ENCODE measurements at regions not wholly inside any gene's neighbourhood (a gene's known extent, or its start where the extent isn't known, plus 50 kb on each side); places are given as distances from the start of the nearest gene placed in this dataset.

GRCh38 chrX:20519826-20520225, 253.1 kb upstream of the RPS6KA3 start:
- ChIA-PET CTCF (interaction anchor here (0.9 to 9.2 kb wide), 2 partner anchors 8 to 11 kb away, joined by 3 to 69 read pairs; no protein-coding TSS in a partner anchor), POLR2A (no interaction called here)
- H2AFZ ChIP-seq (ENCODE audit: low read depth), result no peak overlapping the region
- 46% methylated on average over 5 of the region's 5 CpGs for WGBS (ENCODE audit: low lambda C conversion rate)
- no peak overlapping the region for H3K9ac ChIP-seq
- 0 out of 2 replicates have a peak, but pooled peaks cover 3% of the 10 kb centered on the region for H3K9me2 ChIP-seq
- H3K36me3 ChIP-seq (replicated peaks in 1 of 2; ENCODE audit: control insufficient read depth in 1 of 2, insufficient read depth in 2 of 2, low read length in 1 of 2), result no peaks in the 10 kb centered on the region
- DNase-seq, result no peak
- no peak overlapping the region for H3K4me2 ChIP-seq
- no peak overlapping the region for H3K27ac ChIP-seq (ENCODE audit: low read depth in 2 of 2, low read length in 1 of 2)
- H3K4me1 ChIP-seq (ENCODE audit: control insufficient read depth in 1 of 2, insufficient read depth in 2 of 2, low read depth in 1 of 2, low read length in 1 of 2), result peaks cover 0 to 14% of the 10 kb centered on the region in 2 experiments; a peak in 3 of 4 replicates
- H3K4me3 ChIP-seq (ENCODE audit: low read depth in 2 of 2, low read length in 1 of 2), result no peak overlapping the region
- no peaks in the 10 kb centered on the region for H3K9me3 ChIP-seq
- H3F3A ChIP-seq (replicated peaks; ENCODE audit: insufficient read depth), result peaks cover 20% of the 10 kb centered on the region
- no peaks in the 10 kb centered on the region for H3K27me3 ChIP-seq (ENCODE audit: insufficient read depth)
- TF ChIP-seq MXI1 (IDR thresholded peaks at IDR 0.05; ENCODE audit: low read depth, low read length) (no peak), EZH2phosphoT487 (IDR thresholded peaks at IDR 0.05; ENCODE audit: borderline replicate concordance, low read depth) (no peak), FOXJ3 (CRISPR knock-in tag; IDR thresholded peaks at IDR 0.05) (no peak), SIN3A (IDR thresholded peaks at IDR 0.05; ENCODE audit: borderline replicate concordance, low read depth, low read length) (no peak), RAD21 (IDR thresholded peaks at IDR 0.05; ENCODE audit: low read length) (no peak), GATA2 (CRISPR knock-in tag; IDR thresholded peaks at IDR 0.05) (no peak), FOXM1 (IDR thresholded peaks at IDR 0.05; ENCODE audit: low read depth) (no peak), POLR2AphosphoS5 (IDR thresholded peaks at IDR 0.05; ENCODE audit: low read depth, low read length) (no peak), GABPA (IDR thresholded peaks at IDR 0.05; ENCODE audit: low read depth) (no peak), RCOR1 (IDR thresholded peaks at IDR 0.05; ENCODE audit: low read length) (no peak), YY1 (IDR thresholded peaks at IDR 0.05; ENCODE audit: low read depth) (no peak), RFX5 (IDR thresholded peaks at IDR 0.05; ENCODE audit: low read length) (no peak)
- no peaks in the 10 kb centered on the region for H4K20me1 ChIP-seq (ENCODE audit: insufficient read depth)
- no peaks in the 10 kb centered on the region for H3K79me2 ChIP-seq (ENCODE audit: insufficient read depth)

DNA sequence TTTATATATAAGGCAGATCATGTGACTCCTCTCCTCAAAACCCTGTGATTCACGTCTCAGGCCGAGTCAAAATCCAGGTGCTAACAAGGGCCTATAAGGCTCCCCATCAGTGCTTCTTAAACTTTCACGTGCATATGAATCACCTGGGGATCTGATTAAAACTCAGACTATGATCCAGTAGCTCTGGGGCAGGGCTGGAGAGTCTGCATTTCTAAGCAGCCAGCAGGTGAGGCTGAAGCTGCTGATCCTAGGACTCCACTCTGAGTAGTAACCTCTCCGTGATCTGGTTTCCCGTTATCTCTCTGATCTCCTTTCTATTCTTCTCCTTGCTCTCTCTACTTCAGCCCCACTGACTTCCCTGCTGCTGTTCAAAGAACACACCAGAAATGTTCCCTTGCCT, 252.4 kb upstream of the RPS6KA3 start:
- no peaks in the 10 kb centered on the region for H3K9me3 ChIP-seq
- H3K4me2 ChIP-seq, result no peak overlapping the region
- no peaks in the 10 kb centered on the region for H3K36me3 ChIP-seq (replicated peaks in 1 of 2; ENCODE audit: control insufficient read depth in 1 of 2, insufficient read depth in 2 of 2, low read length in 1 of 2)
- no peak overlapping the region for H3K27ac ChIP-seq (ENCODE audit: low read depth in 2 of 2, low read length in 1 of 2)
- ChIA-PET CTCF (interaction anchor here (0.9 to 9.2 kb wide), 2 partner anchors 8 to 12 kb away, joined by 3 to 69 read pairs; no protein-coding TSS in a partner anchor), POLR2A (no interaction called here)
- peaks cover 21% of the 10 kb centered on the region for H3F3A ChIP-seq (replicated peaks; ENCODE audit: insufficient read depth)
- 0 out of 2 replicates have a peak, but pooled peaks cover 3% of the 10 kb centered on the region for H3K9me2 ChIP-seq
- no peak for DNase-seq
- no peaks in the 10 kb centered on the region for H3K79me2 ChIP-seq (ENCODE audit: insufficient read depth)
- no peaks in the 10 kb centered on the region for H4K20me1 ChIP-seq (ENCODE audit: insufficient read depth)
- no peak overlapping the region for H2AFZ ChIP-seq (ENCODE audit: low read depth)
- WGBS (ENCODE audit: low lambda C conversion rate), result 54% methylated on average over 5 of the region's 5 CpGs
- TF ChIP-seq RAD21 (IDR thresholded peaks at IDR 0.05; ENCODE audit: low read length), result no peak
- no peak for TF ChIP-seq PBX3 (IDR thresholded peaks at IDR 0.05)
- TF ChIP-seq, protein P1, sequence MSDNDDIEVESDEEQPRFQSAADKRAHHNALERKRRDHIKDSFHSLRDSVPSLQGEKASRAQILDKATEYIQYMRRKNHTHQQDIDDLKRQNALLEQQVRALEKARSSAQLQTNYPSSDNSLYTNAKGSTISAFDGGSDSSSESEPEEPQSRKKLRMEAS (IDR thresholded peaks at IDR 0.05; ENCODE audit: low read depth), result no peak
- TF ChIP-seq FOXM1 (IDR thresholded peaks at IDR 0.05; ENCODE audit: low read depth), result no peak
- TF ChIP-seq GABPA (IDR thresholded peaks at IDR 0.05; ENCODE audit: low read depth), result no peak
- no peak for TF ChIP-seq TAF1 (IDR thresholded peaks at IDR 0.05; ENCODE audit: borderline replicate concordance, low read depth, low read length)
- no peak for TF ChIP-seq TCF12 (IDR thresholded peaks at IDR 0.05)
- no peak for TF ChIP-seq FOXJ3 (CRISPR knock-in tag; IDR thresholded peaks at IDR 0.05)
- H3K4me3 ChIP-seq (ENCODE audit: low read depth in 2 of 2, low read length in 1 of 2), result no peak overlapping the region
- no peaks in the 10 kb centered on the region for H3K27me3 ChIP-seq (ENCODE audit: insufficient read depth)
- peaks cover 0 to 14% of the 10 kb centered on the region in 2 experiments; a peak in 3 of 4 replicates for H3K4me1 ChIP-seq (ENCODE audit: control insufficient read depth in 1 of 2, insufficient read depth in 2 of 2, low read depth in 1 of 2, low read length in 1 of 2)
- H3K9ac ChIP-seq, result no peak overlapping the region
